Left hindlimb (tissue), 1 donor: ENCODE measurements at regions not wholly inside any gene's neighbourhood (a gene's known extent, or its start where the extent isn't known, plus 50 kb on each side); places are given as distances from the start of the nearest gene placed in this dataset.
A peak's percentile ranks its signal among the peaks of the same experiment; 100 is the strongest.

ENCODE experiments used
- DNase-seq: peaks from one replicate; pipeline ENCODE4 v3.0.0-alpha.2; 2018

GRCh38 chr11:11076879-11077278 lies 219.0 kb upstream of the ZBED5 start:
- no peak for DNase-seq

- DNase-seq, result no peak
These were observed 218.4 kb upstream of the ZBED5 start for GRCh38 chr11:11076276-11076675.

- no peak for DNase-seq
These were observed 217.8 kb upstream of the ZBED5 start for GRCh38 chr11:11075515-11076171.

DNA sequence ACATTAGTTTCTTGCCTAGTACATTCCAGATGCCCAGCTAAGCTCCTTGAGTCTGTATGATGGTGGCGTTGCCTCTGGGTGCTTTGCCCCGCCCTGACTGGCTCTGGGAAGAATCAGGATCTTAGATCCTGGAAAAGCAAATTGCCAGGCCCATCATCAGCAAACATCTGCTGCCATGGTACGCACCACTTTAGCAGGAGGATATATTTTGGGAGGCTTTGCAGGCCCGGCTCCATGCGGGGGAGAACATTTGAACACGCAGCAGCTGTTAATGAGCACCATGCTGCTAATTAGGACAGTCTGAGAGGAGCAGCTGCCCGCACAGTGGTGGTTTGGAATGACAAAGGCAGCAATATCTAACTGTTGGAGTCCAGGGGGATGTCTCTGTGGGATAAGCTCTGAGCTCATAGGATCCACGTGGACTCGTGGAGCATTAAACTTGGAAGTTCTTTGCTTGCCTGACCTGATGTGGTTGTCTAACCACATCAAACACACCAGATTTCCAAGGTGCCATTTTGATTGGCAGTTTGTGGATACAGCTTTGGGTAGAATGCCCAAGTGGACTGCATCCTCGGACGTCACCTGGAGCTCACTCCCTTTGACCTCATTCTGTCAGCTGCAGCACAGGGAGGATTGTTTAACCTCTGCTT lies 217.0 kb upstream of the ZBED5 start:
- DNase-seq, result no peak

DNA sequence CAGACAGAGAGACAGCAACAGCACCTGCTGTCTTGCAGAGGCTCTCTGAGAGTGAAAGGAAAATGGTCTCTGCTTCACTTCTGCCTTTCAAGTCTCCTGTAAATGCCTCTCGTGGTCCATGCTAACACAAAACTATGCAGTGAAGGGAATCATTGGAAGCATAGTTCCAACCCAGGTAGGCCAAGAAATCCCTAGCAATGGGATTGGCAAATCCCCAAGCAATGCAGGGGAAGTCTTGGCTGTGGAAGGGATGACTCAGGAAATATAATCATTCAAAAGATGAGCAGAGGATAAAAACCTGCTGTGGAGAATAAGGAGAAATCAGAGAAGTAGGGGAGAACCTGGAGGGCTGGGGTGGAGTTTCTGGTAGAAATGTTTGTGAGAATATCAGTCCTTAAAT lies 216.1 kb upstream of the ZBED5 start:
- no peak for DNase-seq

DNA sequence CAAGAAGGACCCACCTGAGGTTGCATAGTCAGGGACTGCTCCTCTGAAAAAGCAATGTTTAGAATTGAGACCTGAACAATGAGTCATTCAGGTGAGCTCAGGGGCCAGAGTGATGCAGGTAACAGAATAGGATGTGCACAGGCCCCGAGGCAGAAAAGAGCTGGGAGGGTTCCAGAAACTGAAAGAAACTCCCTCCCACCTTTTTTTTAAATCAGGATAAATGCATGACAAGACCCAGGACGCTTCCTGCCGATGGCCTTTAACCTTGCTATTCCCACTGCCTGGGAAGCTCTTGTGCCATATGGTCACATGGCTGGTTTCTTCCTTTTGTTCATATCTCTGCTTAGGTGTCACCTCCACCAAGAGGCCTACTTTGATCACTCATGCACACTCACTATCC lies 214.2 kb upstream of the ZBED5 start:
- no peak for DNase-seq

DNA sequence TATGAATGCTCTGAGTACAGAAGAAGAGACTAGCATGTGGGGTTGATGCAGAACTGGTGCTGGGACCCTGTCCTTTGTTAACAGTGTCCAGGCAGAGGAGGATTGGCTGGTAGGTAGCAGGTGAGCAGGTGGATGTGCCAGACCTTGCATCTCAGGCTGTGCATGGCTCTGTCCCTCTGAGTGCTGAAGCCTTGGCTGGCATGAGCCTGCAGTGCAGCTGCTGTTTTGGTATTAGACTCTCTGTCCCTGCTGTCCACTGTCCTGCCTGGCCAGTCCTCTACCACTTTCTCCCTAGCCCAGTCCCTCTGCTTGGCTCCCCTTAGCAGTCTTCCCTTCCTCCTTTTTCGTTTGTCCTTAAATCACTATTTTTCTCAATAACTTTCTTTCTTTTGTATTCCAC lies 213.6 kb upstream of the ZBED5 start:
- DNase-seq, result no peak

DNA sequence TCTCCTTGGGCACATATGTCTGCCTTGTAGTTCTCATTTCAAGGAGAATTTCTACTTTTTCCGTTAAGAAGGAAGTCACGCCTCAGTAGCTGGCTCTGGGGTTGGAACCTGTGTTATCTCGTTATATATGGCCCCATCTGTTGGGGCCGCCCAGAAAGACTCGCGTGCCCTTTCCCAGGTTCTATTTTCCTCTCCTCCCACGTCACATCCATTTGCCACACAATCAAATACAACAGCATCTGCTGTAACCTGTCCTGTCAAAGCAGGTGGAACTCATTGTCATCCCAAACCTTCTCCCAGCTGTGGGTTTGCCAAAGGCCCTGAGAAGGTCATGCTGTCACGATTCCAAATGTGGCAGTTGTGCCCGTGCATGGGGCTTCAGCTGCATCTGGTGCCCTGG lies 213.1 kb upstream of the ZBED5 start:
- DNase-seq, result no peak

- DNase-seq, result peak; percentile 64
These were observed 212.3 kb upstream of the ZBED5 start for GRCh38 chr11:11069841-11070835.

GRCh38 chr11:11068113-11068512 lies 210.3 kb upstream of the ZBED5 start:
- no peak for DNase-seq

DNA sequence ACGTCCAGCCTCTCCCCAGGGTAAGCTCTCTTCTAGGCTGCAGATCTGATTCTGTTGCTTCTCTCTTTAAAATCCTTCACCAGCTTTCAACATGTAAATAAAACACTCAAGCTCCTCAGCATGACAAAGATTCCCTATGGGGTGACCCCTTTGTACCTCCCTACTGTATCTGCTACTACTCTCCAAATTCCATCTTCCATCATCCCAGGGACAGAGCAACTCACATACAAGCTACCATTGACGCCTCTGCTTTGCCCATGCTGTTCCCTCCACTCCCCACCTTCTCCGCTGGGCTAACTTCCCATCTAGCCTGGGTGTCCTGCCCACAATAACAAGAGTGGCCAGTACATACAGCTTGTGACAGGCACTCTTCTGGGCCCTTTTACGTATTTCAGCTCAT lies 207.5 kb upstream of the ZBED5 start:
- DNase-seq, result no peak

DNA sequence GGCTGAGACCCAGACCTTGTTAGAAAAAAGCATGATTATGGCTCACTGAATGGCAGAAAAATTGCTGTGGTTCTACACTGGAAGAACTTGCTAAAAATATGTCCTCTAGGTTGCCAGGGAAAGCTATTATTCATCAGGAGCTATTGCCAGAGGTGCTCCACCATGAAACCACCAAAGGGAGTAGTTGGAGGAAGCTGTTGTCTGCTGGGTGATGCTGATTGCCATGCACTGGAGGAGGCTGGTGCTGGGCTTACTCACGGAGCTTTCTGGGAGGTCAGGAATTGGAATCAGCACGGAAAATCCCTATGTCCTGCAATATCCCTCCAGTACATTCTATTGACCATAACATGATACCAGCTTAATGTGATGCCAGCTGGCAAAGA lies 199.6 kb upstream of the ZBED5 start:
- no peak for DNase-seq

GRCh38 chr11:11056749-11057471 lies 199.1 kb upstream of the ZBED5 start:
- no peak for DNase-seq

DNA sequence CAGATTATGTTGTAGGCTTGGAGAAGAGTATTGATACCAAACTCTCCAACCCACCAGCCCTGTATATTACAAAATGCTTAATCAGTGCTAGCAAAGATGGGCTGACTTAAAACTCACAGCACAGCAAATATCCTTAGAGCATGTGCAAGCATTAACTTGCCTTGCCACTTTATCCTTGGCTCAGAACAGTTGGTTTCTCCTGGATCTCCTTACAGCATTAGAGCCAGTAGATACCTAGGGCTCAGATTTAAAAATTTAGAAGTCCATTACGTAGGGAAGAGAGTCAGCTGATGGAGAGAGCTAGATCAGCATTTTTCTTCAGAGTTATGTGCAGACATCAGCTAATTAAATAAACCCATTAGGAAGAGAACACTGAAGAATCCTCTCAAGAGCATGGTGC lies 198.5 kb upstream of the ZBED5 start:
- DNase-seq, result no peak

- no peak for DNase-seq
These were observed 190.2 kb upstream of the ZBED5 start for GRCh38 chr11:11047851-11048610.

- DNase-seq, result no peak
These were observed 188.9 kb upstream of the ZBED5 start for GRCh38 chr11:11046781-11047180.

DNA sequence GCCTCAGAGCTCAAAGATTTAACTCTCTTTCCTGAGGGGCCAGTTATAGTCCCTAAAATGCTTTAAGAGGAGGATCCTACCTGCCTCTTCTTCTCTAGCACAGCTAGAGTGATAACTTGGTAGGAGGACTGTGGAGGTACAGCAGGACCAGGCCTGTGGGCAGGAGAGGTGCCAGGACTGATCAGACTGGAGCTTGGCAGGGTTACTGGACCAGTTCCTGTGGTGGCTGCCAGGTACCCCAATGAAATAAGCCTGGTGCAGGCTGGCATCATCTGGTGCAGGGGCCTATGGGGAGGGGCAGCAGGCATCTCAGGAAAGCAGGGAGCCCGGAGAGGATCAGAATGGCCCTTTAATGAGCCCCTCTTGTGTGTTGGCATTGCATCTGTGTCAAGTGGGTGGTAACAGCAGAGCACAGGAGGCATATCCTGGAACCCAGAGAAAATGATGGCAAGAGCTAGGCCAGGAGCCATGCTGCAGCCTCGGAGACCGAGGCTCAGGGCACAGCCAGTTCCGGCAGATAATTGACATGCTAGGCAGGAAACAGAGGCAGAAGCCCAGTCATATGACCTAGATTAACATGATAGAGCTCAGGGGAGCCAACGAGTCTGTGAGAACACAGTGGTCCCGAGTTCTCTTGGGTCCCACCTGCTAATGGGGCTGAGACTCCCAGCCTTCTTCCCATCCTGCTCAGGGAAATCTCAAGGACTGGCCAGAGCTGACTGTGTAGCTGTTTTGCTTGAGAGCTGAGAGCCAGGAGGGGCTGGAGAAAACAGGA lies 187.5 kb upstream of the ZBED5 start:
- no peak for DNase-seq

GRCh38 chr11:11044137-11044855 lies 186.4 kb upstream of the ZBED5 start:
- no peak for DNase-seq

GRCh38 chr11:11043721-11044120 lies 185.9 kb upstream of the ZBED5 start:
- no peak for DNase-seq

- DNase-seq, result no peak
These were observed 181.5 kb upstream of the ZBED5 start for GRCh38 chr11:11039208-11039965.
